Mesenchymal stem cell (in vitro differentiated cells and primary cell): ENCODE measurements at regions not wholly inside any gene's neighbourhood (a gene's known extent, or its start where the extent isn't known, plus 50 kb on each side); places are given as distances from the start of the nearest gene placed in this dataset.
A peak's percentile ranks its signal among the peaks of the same experiment; 100 is the strongest.

Source experiments
- DNase-seq: peaks from one replicate; pipeline ENCODE4 v3.0.0-alpha.2; 2013
- H2AFZ ChIP-seq: one replicate; pipeline ENCODE4 v1.6.1; 2013; ENCODE audit warnings: low read depth, mild to moderate bottlenecking, control low read depth, inconsistent platforms, low read length, moderate library complexity
- H2AK5ac ChIP-seq: 2 replicates; pipeline ENCODE4 v1.6.1; 2013; ENCODE audit warnings: low read length, moderate library complexity, mild to moderate bottlenecking, inconsistent platforms; ENCODE audit not compliant: severe bottlenecking
- H2BK120ac ChIP-seq: one replicate; pipeline ENCODE4 v1.6.1; 2013; ENCODE audit warnings: low read depth, mild to moderate bottlenecking, inconsistent platforms, low read length, moderate library complexity
- H2BK12ac ChIP-seq, 2 experiments: one replicate each; pipeline ENCODE4 v1.6.1; 2013; ENCODE audit warnings: inconsistent platforms in 2 of 2, low read length in 2 of 2, mild to moderate bottlenecking in 2 of 2, moderate library complexity in 2 of 2, control low read depth in 1 of 2
- H2BK15ac ChIP-seq: one replicate; pipeline ENCODE4 v1.6.1; 2013; ENCODE audit warnings: mild to moderate bottlenecking, low read depth, inconsistent platforms; ENCODE audit not compliant: poor library complexity, severe bottlenecking
- H2BK5ac ChIP-seq: 2 replicates; pipeline ENCODE4 v1.6.1; 2013; ENCODE audit warnings: low read depth, mild to moderate bottlenecking, low read length, control low read depth, inconsistent platforms; ENCODE audit not compliant: poor library complexity, severe bottlenecking
- H3K14ac ChIP-seq, 2 experiments: one replicate each; pipeline ENCODE4 v1.6.1; 2013; ENCODE audit warnings: inconsistent platforms in 2 of 2, low read length in 2 of 2, control low read depth in 1 of 2, mild to moderate bottlenecking in 1 of 2, moderate library complexity in 1 of 2
- H3K18ac ChIP-seq, 2 experiments: one replicate each; pipeline ENCODE4 v1.6.1; 2013; ENCODE audit warnings: inconsistent platforms in 2 of 2, low read length in 2 of 2, control low read depth in 1 of 2, low read depth in 1 of 2, mild to moderate bottlenecking in 1 of 2
- H3K23ac ChIP-seq, 2 experiments: one replicate each; pipeline ENCODE4 v1.6.1; 2013; ENCODE audit warnings: inconsistent platforms in 2 of 2, low read length in 2 of 2, mild to moderate bottlenecking in 2 of 2, moderate library complexity in 2 of 2, control low read depth in 1 of 2
- H3K27ac ChIP-seq: 2 replicates; pipeline ENCODE4 v1.5.1; 2013; ENCODE audit warnings: mild to moderate bottlenecking, moderate library complexity, low read length, control low read depth, inconsistent platforms; ENCODE audit not compliant: poor library complexity, severe bottlenecking
- H3K27me3 ChIP-seq, 2 experiments: 2 replicates each; pipeline versions ENCODE4 v1.6.1 to v1.7.0; 2013; ENCODE audit warnings: low read length in 2 of 2, mild to moderate bottlenecking in 2 of 2, moderate library complexity in 2 of 2, control low read depth in 1 of 2, inconsistent platforms in 1 of 2; ENCODE audit not compliant: control insufficient read depth in 1 of 2, insufficient read depth in 1 of 2
- H3K36me3 ChIP-seq, 2 experiments: 2 replicates each; pipeline versions ENCODE4 v1.6.1 to v1.7.0; 2013; ENCODE audit warnings: low read length in 2 of 2, control low read depth in 1 of 2, inconsistent platforms in 1 of 2, low read depth in 1 of 2, mild to moderate bottlenecking in 1 of 2; ENCODE audit not compliant: insufficient read depth in 2 of 2, control insufficient read depth in 1 of 2
- H3K4ac ChIP-seq, 2 experiments: one replicate each; pipeline ENCODE4 v1.6.1; 2013; ENCODE audit warnings: inconsistent platforms in 2 of 2, low read length in 2 of 2, mild to moderate bottlenecking in 2 of 2, moderate library complexity in 2 of 2, control low read depth in 1 of 2, low read depth in 1 of 2
- H3K4me1 ChIP-seq: 2 replicates; pipeline ENCODE4 v1.6.1; 2013; ENCODE audit warnings: low read depth, low read length, control low read depth; ENCODE audit not compliant: control insufficient read depth, insufficient read depth
- H3K4me2 ChIP-seq: 2 replicates; pipeline ENCODE4 v1.6.1; 2013; ENCODE audit warnings: low read length, mild to moderate bottlenecking, inconsistent platforms; ENCODE audit not compliant: poor library complexity, severe bottlenecking
- H3K4me3 ChIP-seq, 2 experiments: 2 replicates each; pipeline versions ENCODE4 v1.5.1 to v1.7.0; 2013; ENCODE audit warnings: low read length in 2 of 2, mild to moderate bottlenecking in 2 of 2, control low read depth in 1 of 2, low read depth in 1 of 2; ENCODE audit not compliant: insufficient read depth in 1 of 2
- H3K79me1 ChIP-seq: replicated peaks from 2 replicates; pipeline ENCODE4 v1.6.1; 2013; ENCODE audit warnings: mild to moderate bottlenecking, control low read depth, low read length, inconsistent platforms; ENCODE audit not compliant: poor library complexity, severe bottlenecking
- H3K9ac ChIP-seq: 2 replicates; pipeline ENCODE4 v1.7.0; 2013; ENCODE audit warnings: mild to moderate bottlenecking, low read length, moderate library complexity
- H3K9me3 ChIP-seq: 2 replicates; pipeline ENCODE4 v1.7.0; 2013; ENCODE audit warnings: mild to moderate bottlenecking, low read length; ENCODE audit not compliant: control insufficient read depth
- H4K8ac ChIP-seq: one replicate; pipeline ENCODE4 v1.6.1; 2013; ENCODE audit warnings: inconsistent platforms, mild to moderate bottlenecking, low read length, moderate library complexity
- H4K91ac ChIP-seq: one replicate; pipeline ENCODE4 v1.6.1; 2013; ENCODE audit warnings: mild to moderate bottlenecking, low read length, inconsistent platforms
- WGBS: methylation state at CpG from one replicate; pipeline ENCODE4 v1.1.7; 2013; ENCODE audit warnings: mixed read lengths; 5-methylcytosine and 5-hydroxymethylcytosine counted together

- no peak overlapping the region for H2AFZ ChIP-seq
- no peak for DNase-seq
- H4K91ac ChIP-seq: no peak overlapping the region
- no peaks in the 10 kb centered on the region for H3K79me1 ChIP-seq
- H3K27me3 ChIP-seq: peaks cover 34 to 58% of the 10 kb centered on the region in 2 experiments
- no peak overlapping the region for H3K23ac ChIP-seq
- no peak overlapping the region for H2BK15ac ChIP-seq
- no peak overlapping the region for H2BK12ac ChIP-seq
- no peak overlapping the region for H3K4me3 ChIP-seq
- H3K14ac ChIP-seq: peak overlapping the region in 1 of 2 experiments; percentile 85
- H3K4me2 ChIP-seq: no peak overlapping the region
- H2BK120ac ChIP-seq: no peak overlapping the region
- no peak overlapping the region for H3K4ac ChIP-seq
- H2AK5ac ChIP-seq: no peak overlapping the region
- H4K8ac ChIP-seq: no peak overlapping the region
- no peaks in the 10 kb centered on the region for H3K36me3 ChIP-seq
- no peak overlapping the region for H3K9ac ChIP-seq
- 70% methylated on average over 20 of the region's 20 CpGs for WGBS
- H2BK5ac ChIP-seq: no peak overlapping the region
- H3K18ac ChIP-seq: no peak overlapping the region
- no peak overlapping the region for H3K27ac ChIP-seq
- no peaks in the 10 kb centered on the region for H3K9me3 ChIP-seq
- H3K4me1 ChIP-seq: no peaks in the 10 kb centered on the region
Measured at GRCh38 chr10:71040846-71041605, 152.7 kb upstream of the PCBD1 start.

- H2BK5ac ChIP-seq: no peak overlapping the region
- no peaks in the 10 kb centered on the region for H3K36me3 ChIP-seq
- H3K18ac ChIP-seq: no peak overlapping the region
- H3K14ac ChIP-seq: no peak overlapping the region
- H2BK12ac ChIP-seq: no peak overlapping the region
- H3K4me2 ChIP-seq: no peak overlapping the region
- no peak overlapping the region for H3K4me3 ChIP-seq
- WGBS: 41% methylated on average over 3 of the region's 4 CpGs
- no peak overlapping the region for H3K4ac ChIP-seq
- H3K9me3 ChIP-seq: no peaks in the 10 kb centered on the region
- H3K27me3 ChIP-seq: peaks cover 36 to 68% of the 10 kb centered on the region in 2 experiments
- no peak for DNase-seq
- H3K79me1 ChIP-seq: no peaks in the 10 kb centered on the region
- no peak overlapping the region for H4K91ac ChIP-seq
- no peak overlapping the region for H2BK15ac ChIP-seq
- no peak overlapping the region for H3K23ac ChIP-seq
- H3K9ac ChIP-seq: no peak overlapping the region
- no peak overlapping the region for H4K8ac ChIP-seq
- no peak overlapping the region for H2AFZ ChIP-seq
- no peak overlapping the region for H2BK120ac ChIP-seq
- no peak overlapping the region for H3K27ac ChIP-seq
- H2AK5ac ChIP-seq: no peak overlapping the region
- H3K4me1 ChIP-seq: no peaks in the 10 kb centered on the region
Measured at GRCh38 chr10:71042216-71042615, 153.9 kb upstream of the PCBD1 start.

GRCh38 chr10:71042699-71043098 lies 154.3 kb upstream of the PCBD1 start:
- Histone ChIP-seq H2AK5ac (no peak overlapping the region), H3K4me1 (no peaks in the 10 kb centered on the region), H2BK12ac (no peak overlapping the region), H3K36me3 (no peaks in the 10 kb centered on the region), H3K14ac (no peak overlapping the region), H3K27ac (no peak overlapping the region), H3K9me3 (no peaks in the 10 kb centered on the region), H4K8ac (no peak overlapping the region), H4K91ac (no peak overlapping the region), H3K79me1 (no peaks in the 10 kb centered on the region), H3K23ac (no peak overlapping the region), H3K4me3 (no peak overlapping the region), H3K18ac (no peak overlapping the region), H2AFZ (no peak overlapping the region), H3K4ac (no peak overlapping the region), H3K4me2 (no peak overlapping the region), H2BK15ac (no peak overlapping the region), H2BK5ac (no peak overlapping the region), H2BK120ac (no peak overlapping the region), H3K9ac (no peak overlapping the region), H3K27me3 (peaks cover 41 to 73% of the 10 kb centered on the region in 2 experiments)
- DNase-seq: no peak
- WGBS: 65% methylated on average over 5 of the region's 5 CpGs

- H2AK5ac ChIP-seq: no peak overlapping the region
- H3K4me3 ChIP-seq: no peak overlapping the region
- H3K36me3 ChIP-seq: no peaks in the 10 kb centered on the region
- H2AFZ ChIP-seq: no peak overlapping the region
- no peak overlapping the region for H4K91ac ChIP-seq
- no peaks in the 10 kb centered on the region for H3K4me1 ChIP-seq
- no peak overlapping the region for H4K8ac ChIP-seq
- no peak for DNase-seq
- no peaks in the 10 kb centered on the region for H3K79me1 ChIP-seq
- 78% methylated on average over 4 of the region's 4 CpGs for WGBS
- no peak overlapping the region for H3K18ac ChIP-seq
- H3K4me2 ChIP-seq: no peak overlapping the region
- no peak overlapping the region for H3K9ac ChIP-seq
- no peak overlapping the region for H3K23ac ChIP-seq
- H2BK5ac ChIP-seq: no peak overlapping the region
- peak overlapping the region in 1 of 2 experiments; percentile 44 for H3K14ac ChIP-seq
- H3K4ac ChIP-seq: no peak overlapping the region
- H2BK120ac ChIP-seq: no peak overlapping the region
- no peaks in the 10 kb centered on the region for H3K9me3 ChIP-seq
- H2BK15ac ChIP-seq: no peak overlapping the region
- peaks cover 47 to 78% of the 10 kb centered on the region in 2 experiments for H3K27me3 ChIP-seq
- no peak overlapping the region for H2BK12ac ChIP-seq
- H3K27ac ChIP-seq: no peak overlapping the region
Measured at GRCh38 chr10:71043858-71044257, 155.5 kb upstream of the PCBD1 start.
